NCI-H446 (cell line): ENCODE measurements at regions not wholly inside any gene's neighbourhood (a gene's known extent, or its start where the extent isn't known, plus 50 kb on each side); places are given as distances from the start of the nearest gene placed in this dataset.
"Not testable (repeated sequence)": the region's sequence is repeated elsewhere in the genome, so short reads cannot be mapped to it uniquely, and the experiment has no call there.

ENCODE experiments used
- DNase-seq, 2 experiments: peaks; one replicate each; lab custom pipeline; 2025; lab: John Stamatoyannopoulos, UW

- DNase-seq = peak; percentile 18 to 64
These were observed 433.6 kb downstream of the ACTR3B start for GRCh38 chr7:153193144-153193595.

- DNase-seq = peak; percentile 58 to 81
These were observed 457.5 kb downstream of the ACTR3B start for GRCh38 chr7:153217032-153217431.

- no peak for DNase-seq
These were observed 465.3 kb downstream of the ACTR3B start for GRCh38 chr7:153224890-153225289.

GRCh38 chr7:153245136-153245535 lies 485.6 kb downstream of the ACTR3B start:
- DNase-seq = not testable (repeated sequence)

- no peak for DNase-seq
These were observed 486.3 kb downstream of the ACTR3B start for GRCh38 chr7:153245809-153246208.

- no peak for DNase-seq
These were observed 488.4 kb downstream of the ACTR3B start for GRCh38 chr7:153247926-153248325.

- DNase-seq = no peak
These were observed 499.1 kb downstream of the ACTR3B start for GRCh38 chr7:153258686-153259085.

- DNase-seq = no peak
These were observed 516.8 kb downstream of the ACTR3B start for GRCh38 chr7:153276394-153276793.

GRCh38 chr7:153286763-153287162 lies 527.2 kb downstream of the ACTR3B start:
- no peak for DNase-seq

- DNase-seq = no peak
These were observed 530.5 kb downstream of the ACTR3B start for GRCh38 chr7:153290066-153290465.

- no peak for DNase-seq
These were observed 537.6 kb downstream of the ACTR3B start for GRCh38 chr7:153297141-153297540.

GRCh38 chr7:153301936-153302335 lies 542.4 kb downstream of the ACTR3B start:
- no peak for DNase-seq

- no peak for DNase-seq
These were observed 560.5 kb downstream of the ACTR3B start for GRCh38 chr7:153320005-153320404.

- DNase-seq = no peak
These were observed 561.1 kb downstream of the ACTR3B start for GRCh38 chr7:153320681-153321080.

- DNase-seq = no peak
These were observed 563.4 kb downstream of the ACTR3B start for GRCh38 chr7:153322991-153323390.

- DNase-seq = no peak
These were observed 564.5 kb downstream of the ACTR3B start for GRCh38 chr7:153324094-153324493.

GRCh38 chr7:153327683-153328082 lies 568.1 kb downstream of the ACTR3B start:
- no peak for DNase-seq

- DNase-seq = no peak
These were observed 571.9 kb downstream of the ACTR3B start for GRCh38 chr7:153331427-153331826.

- no peak for DNase-seq
These were observed 594.5 kb downstream of the ACTR3B start for GRCh38 chr7:153354071-153354470.

- DNase-seq = no peak
These were observed 610.5 kb downstream of the ACTR3B start for GRCh38 chr7:153370092-153370491.

- DNase-seq = no peak
These were observed 621.1 kb downstream of the ACTR3B start for GRCh38 chr7:153380636-153381035.

GRCh38 chr7:153381275-153382040 lies 621.9 kb downstream of the ACTR3B start:
- peak in 1 of 2 experiments; percentile 53 for DNase-seq

- no peak for DNase-seq
These were observed 623.1 kb downstream of the ACTR3B start for GRCh38 chr7:153382641-153383101.

- no peak for DNase-seq
These were observed 624.2 kb downstream of the ACTR3B start for GRCh38 chr7:153383781-153384180.
